Liver (tissue), 8 donors: ENCODE measurements at regions not wholly inside any gene's neighbourhood (a gene's known extent, or its start where the extent isn't known, plus 50 kb on each side); places are given as distances from the start of the nearest gene placed in this dataset.

ENCODE experiments used
- DNase-seq: peaks from one replicate; pipeline ENCODE4 v3.0.0-alpha.2; 2017; ENCODE audit warnings: low spot score
- H3K27ac ChIP-seq, 2 donors: one replicate each; pipeline ENCODE4 v1.7.0; 2013; ENCODE audit warnings: inconsistent platforms in 2 of 2, low read length in 2 of 2, control low read depth in 1 of 2, low read depth in 1 of 2, mild to moderate bottlenecking in 1 of 2
- H3K27me3 ChIP-seq, 4 donors: one replicate each; pipeline versions ENCODE4 v1.6.1 to v1.7.0; 2013; ENCODE audit warnings: low read length in 3 of 4, inconsistent platforms in 1 of 4, mild to moderate bottlenecking in 1 of 4, moderate library complexity in 1 of 4; ENCODE audit not compliant: control insufficient read depth in 4 of 4, insufficient read depth in 4 of 4
- H3K36me3 ChIP-seq, 4 donors: one replicate each; pipeline versions ENCODE4 v1.6.1 to v1.7.0; 2013; ENCODE audit warnings: low read length in 3 of 4, mild to moderate bottlenecking in 3 of 4, low read depth in 1 of 4, moderate library complexity in 1 of 4; ENCODE audit not compliant: control insufficient read depth in 4 of 4, insufficient read depth in 3 of 4
- H3K4me1 ChIP-seq, 4 donors: one replicate each; pipeline versions ENCODE4 v1.6.1 to v1.7.0; 2013; ENCODE audit warnings: low read length in 3 of 4, mild to moderate bottlenecking in 3 of 4, moderate library complexity in 1 of 4; ENCODE audit not compliant: control insufficient read depth in 4 of 4, insufficient read depth in 4 of 4
- H3K4me3 ChIP-seq, 3 donors: one replicate each; pipeline versions ENCODE4 v1.6.1 to v1.7.0; 2013; ENCODE audit warnings: low read length in 3 of 3, control low read depth in 1 of 3, low read depth in 1 of 3, mild to moderate bottlenecking in 1 of 3
- H3K9ac ChIP-seq, 2 donors: one replicate each; pipeline ENCODE4 v1.7.0; 2013; ENCODE audit warnings: low read length in 2 of 2, mild to moderate bottlenecking in 2 of 2, moderate library complexity in 2 of 2, control low read depth in 1 of 2, low read depth in 1 of 2
- H3K9me3 ChIP-seq, 4 donors: one replicate each; pipeline versions ENCODE4 v1.6.1 to v1.7.0; 2013; ENCODE audit warnings: low read length in 3 of 4; ENCODE audit not compliant: control insufficient read depth in 4 of 4
- ATF3 ChIP-seq: IDR thresholded peaks from 2 replicates; pipeline ENCODE4 v1.6.1; 2016; ENCODE audit warnings: antibody characterized with exemption
- CTCF ChIP-seq: fragments of 150-350 bp; IDR thresholded peaks from 2 replicates; pipeline ENCODE4 v1.5.1; 2017; ENCODE audit warnings: improper control_type of control experiment, low read depth, low read length; ENCODE audit not compliant: missing input control
- EGR1 ChIP-seq, 2 donors: IDR thresholded peaks; 2 replicates each; pipeline ENCODE4 v1.6.1; 2016 to 2018; ENCODE audit warnings: antibody characterized with exemption in 2 of 2, low read depth in 2 of 2
- FOXA1 ChIP-seq: IDR thresholded peaks from 2 replicates; pipeline ENCODE4 v1.6.1; 2016; ENCODE audit warnings: antibody characterized with exemption
- FOXA2 ChIP-seq: IDR thresholded peaks from 2 replicates; pipeline ENCODE4 v1.6.1; 2016; ENCODE audit warnings: antibody characterized with exemption
- GABPA ChIP-seq, 2 donors: IDR thresholded peaks in 1 of 2; conservative IDR thresholded peaks in 1 of 2; 2 replicates each; pipeline ENCODE4 v1.6.1; 2016; ENCODE audit warnings: antibody characterized with exemption in 2 of 2, mild to moderate bottlenecking in 1 of 2, moderate library complexity in 1 of 2
- HNF4A ChIP-seq, 2 donors: conservative IDR thresholded peaks; 2 replicates each; pipeline ENCODE4 v1.6.1; 2016; ENCODE audit warnings: antibody characterized with exemption in 2 of 2, mild to moderate bottlenecking in 2 of 2
- HNF4G ChIP-seq: IDR thresholded peaks from 2 replicates; pipeline ENCODE4 v1.6.1; 2016; ENCODE audit warnings: antibody characterized with exemption
- JUND ChIP-seq, 2 donors: IDR thresholded peaks; 2 replicates each; pipeline ENCODE4 v1.6.1; 2016; ENCODE audit warnings: antibody characterized with exemption in 2 of 2
- NR2F2 ChIP-seq: IDR thresholded peaks from 2 replicates; pipeline ENCODE4 v1.6.1; 2016; ENCODE audit warnings: antibody characterized with exemption
- RAD21 ChIP-seq, 2 donors: IDR thresholded peaks; 2 replicates each; pipeline ENCODE4 v1.6.1; 2016; ENCODE audit warnings: antibody characterized with exemption in 2 of 2, mild to moderate bottlenecking in 2 of 2
- REST ChIP-seq: IDR thresholded peaks from 2 replicates; pipeline ENCODE4 v1.6.1; 2016; ENCODE audit warnings: antibody characterized with exemption, mild to moderate bottlenecking
- RXRA ChIP-seq, 2 donors: IDR thresholded peaks; 2 replicates each; pipeline ENCODE4 v1.6.1; 2017 to 2018; ENCODE audit warnings: antibody characterized with exemption in 2 of 2, mild to moderate bottlenecking in 1 of 2
- SP1 ChIP-seq: IDR thresholded peaks from 2 replicates; pipeline ENCODE4 v1.6.1; 2018; ENCODE audit warnings: antibody characterized with exemption, mild to moderate bottlenecking
- TAF1 ChIP-seq: conservative IDR thresholded peaks from 2 replicates; pipeline ENCODE4 v1.6.1; 2016; ENCODE audit warnings: antibody characterized with exemption, mild to moderate bottlenecking
- YY1 ChIP-seq: IDR thresholded peaks from 2 replicates; pipeline ENCODE4 v1.6.1; 2016; ENCODE audit warnings: antibody characterized with exemption, mild to moderate bottlenecking
- WGBS: extraction: QIAGEN DNeasy Blood & Tissue Kit; methylation state at CpG from one replicate; pipeline ENCODE4 v1.1.7; 2013; 5-methylcytosine and 5-hydroxymethylcytosine counted together
- TF ChIP-seq, protein P1 (sequence below): IDR thresholded peaks from 2 replicates; pipeline ENCODE4 v1.6.1; 2016; ENCODE audit warnings: antibody characterized with exemption
- TF ChIP-seq, protein P2 (sequence below): IDR thresholded peaks from 2 replicates; pipeline ENCODE4 v1.6.1; 2016; ENCODE audit warnings: antibody characterized with exemption
- donor health status: healthy.
- donor health status: healthy.
- donor health status: healthy.
- donor health status: healthy.
- donor health status: healthy.

- no peak for TF ChIP-seq RAD21 (IDR thresholded peaks at IDR 0.05)
- TF ChIP-seq FOXA1: no peak
- TF ChIP-seq, protein P1, sequence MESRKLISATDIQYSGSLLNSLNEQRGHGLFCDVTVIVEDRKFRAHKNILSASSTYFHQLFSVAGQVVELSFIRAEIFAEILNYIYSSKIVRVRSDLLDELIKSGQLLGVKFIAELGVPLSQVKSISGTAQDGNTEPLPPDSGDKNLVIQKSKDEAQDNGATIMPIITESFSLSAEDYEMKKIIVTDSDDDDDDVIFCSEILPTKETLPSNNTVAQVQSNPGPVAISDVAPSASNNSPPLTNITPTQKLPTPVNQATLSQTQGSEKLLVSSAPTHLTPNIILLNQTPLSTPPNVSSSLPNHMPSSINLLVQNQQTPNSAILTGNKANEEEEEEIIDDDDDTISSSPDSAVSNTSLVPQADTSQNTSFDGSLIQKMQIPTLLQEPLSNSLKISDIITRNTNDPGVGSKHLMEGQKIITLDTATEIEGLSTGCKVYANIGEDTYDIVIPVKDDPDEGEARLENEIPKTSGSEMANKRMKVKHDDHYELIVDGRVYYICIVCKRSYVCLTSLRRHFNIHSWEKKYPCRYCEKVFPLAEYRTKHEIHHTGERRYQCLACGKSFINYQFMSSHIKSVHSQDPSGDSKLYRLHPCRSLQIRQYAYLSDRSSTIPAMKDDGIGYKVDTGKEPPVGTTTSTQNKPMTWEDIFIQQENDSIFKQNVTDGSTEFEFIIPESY: no peak
- no peak for TF ChIP-seq EGR1 (IDR thresholded peaks at IDR 0.05; ENCODE audit: low read depth in 2 of 2)
- no peak for TF ChIP-seq TAF1
- TF ChIP-seq FOXA2: no peak
- no peak for TF ChIP-seq GABPA (IDR thresholded peaks at IDR 0.05 in 1 of 2, conservative IDR thresholded peaks at IDR 0.05 in 1 of 2)
- no peak for TF ChIP-seq SP1
- TF ChIP-seq NR2F2: no peak
- no peak for TF ChIP-seq YY1
- no peak for TF ChIP-seq HNF4A (conservative IDR thresholded peaks at IDR 0.05)
- TF ChIP-seq CTCF: no peak
- no peak for TF ChIP-seq REST
- no peak for TF ChIP-seq RXRA (IDR thresholded peaks at IDR 0.05)
- TF ChIP-seq HNF4G: no peak
- TF ChIP-seq ATF3: no peak
- no peak for TF ChIP-seq JUND (IDR thresholded peaks at IDR 0.05)
- no peak for DNase-seq
- no peak overlapping the region for H3K27ac ChIP-seq
- peaks cover 0 to 2% (median 0%) of the 10 kb centered on the region in 4 donors for H3K27me3 ChIP-seq
- no peaks in the 10 kb centered on the region for H3K36me3 ChIP-seq
- WGBS: 89% methylated on average over 1 of the region's 1 CpG
- H3K9ac ChIP-seq: no peak overlapping the region
- no peak overlapping the region for H3K4me3 ChIP-seq
- H3K4me1 ChIP-seq: no peaks in the 10 kb centered on the region
- no peaks in the 10 kb centered on the region for H3K9me3 ChIP-seq
Observed at GRCh38 chr14:38860530-38860929, 242.5 kb downstream of the SEC23A start.

GRCh38 chr14:38856798-38857197 lies 246.2 kb downstream of the SEC23A start:
- no peak overlapping the region for H3K27ac ChIP-seq

More at GRCh38 chr14:38856798-38857197, 246.2 kb downstream of the SEC23A start:
- TF ChIP-seq EGR1 (IDR thresholded peaks at IDR 0.05; ENCODE audit: low read depth in 2 of 2) (no peak), HNF4G (no peak), FOXA2 (no peak), HNF4A (conservative IDR thresholded peaks at IDR 0.05) (no peak), CTCF (no peak), ATF3 (no peak)
- TF ChIP-seq, protein P1: no peak
- TF ChIP-seq, protein P2, sequence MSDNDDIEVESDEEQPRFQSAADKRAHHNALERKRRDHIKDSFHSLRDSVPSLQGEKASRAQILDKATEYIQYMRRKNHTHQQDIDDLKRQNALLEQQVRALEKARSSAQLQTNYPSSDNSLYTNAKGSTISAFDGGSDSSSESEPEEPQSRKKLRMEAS: no peak
- Histone ChIP-seq H3K9me3 (no peaks in the 10 kb centered on the region), H3K36me3 (no peaks in the 10 kb centered on the region), H3K27me3 (no peaks in the 10 kb centered on the region), H3K9ac (no peak overlapping the region), H3K4me1 (no peaks in the 10 kb centered on the region), H3K4me3 (no peak overlapping the region)
- DNase-seq: no peak
